Pulmonary artery endothelial cell (primary cell): ENCODE measurements at regions not wholly inside any gene's neighbourhood (a gene's known extent, or its start where the extent isn't known, plus 50 kb on each side); places are given as distances from the start of the nearest gene placed in this dataset.
"Not testable (repeated sequence)": the region's sequence is repeated elsewhere in the genome, so short reads cannot be mapped to it uniquely, and the experiment has no call there.

Source experiments
- DNase-seq: peaks from one replicate; pipeline ENCODE4 v3.0.0-alpha.2; 2011; ENCODE audit warnings: low read depth, low spot score

- no peak for DNase-seq
These were observed 484.3 kb upstream of the HS3ST5 start for GRCh38 chr6:114827135-114827534.

- DNase-seq = no peak
These were observed 481.6 kb upstream of the HS3ST5 start for GRCh38 chr6:114824409-114824808.

DNA sequence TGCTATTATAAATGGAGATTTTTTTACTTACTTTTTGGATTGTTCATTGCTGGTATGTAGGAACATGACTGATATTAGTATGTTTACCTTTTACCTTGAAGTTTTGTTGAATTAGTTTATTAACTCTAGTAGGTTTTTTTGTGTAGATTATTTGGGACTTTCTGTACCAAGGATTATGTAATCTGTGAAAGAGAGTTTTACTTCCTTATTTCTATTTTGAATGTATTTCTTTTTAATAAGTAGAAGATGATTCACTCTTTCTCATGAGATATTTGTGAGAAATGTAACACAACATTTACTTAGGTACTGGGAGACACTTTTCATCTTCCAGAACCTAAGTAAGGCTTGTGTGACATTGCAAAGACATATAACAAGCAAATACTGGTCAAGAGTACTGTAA, 473.9 kb upstream of the HS3ST5 start:
- DNase-seq = no peak

- DNase-seq = no peak
These were observed 467.6 kb upstream of the HS3ST5 start for GRCh38 chr6:114810468-114810867.

DNA sequence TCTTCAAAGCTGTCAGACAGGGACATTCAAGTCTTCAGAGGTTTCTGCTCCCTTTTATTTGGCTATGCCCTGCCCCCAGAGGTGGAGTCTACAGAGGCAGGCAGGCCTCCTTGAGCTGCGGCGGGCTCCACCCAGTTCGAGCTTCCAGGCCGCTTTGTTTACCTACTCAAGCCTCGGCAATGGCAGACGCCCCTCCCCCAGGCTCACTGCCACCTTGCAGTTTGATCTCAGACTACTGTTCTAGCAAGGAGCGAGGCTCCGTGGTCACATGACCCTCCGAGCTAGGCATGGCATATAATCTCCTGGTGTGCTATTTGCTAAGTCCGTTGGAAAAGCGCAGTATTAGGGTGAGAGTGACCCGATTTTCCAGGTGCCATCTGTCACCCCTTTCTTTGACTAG, 462.6 kb upstream of the HS3ST5 start:
- DNase-seq = not testable (repeated sequence)

DNA sequence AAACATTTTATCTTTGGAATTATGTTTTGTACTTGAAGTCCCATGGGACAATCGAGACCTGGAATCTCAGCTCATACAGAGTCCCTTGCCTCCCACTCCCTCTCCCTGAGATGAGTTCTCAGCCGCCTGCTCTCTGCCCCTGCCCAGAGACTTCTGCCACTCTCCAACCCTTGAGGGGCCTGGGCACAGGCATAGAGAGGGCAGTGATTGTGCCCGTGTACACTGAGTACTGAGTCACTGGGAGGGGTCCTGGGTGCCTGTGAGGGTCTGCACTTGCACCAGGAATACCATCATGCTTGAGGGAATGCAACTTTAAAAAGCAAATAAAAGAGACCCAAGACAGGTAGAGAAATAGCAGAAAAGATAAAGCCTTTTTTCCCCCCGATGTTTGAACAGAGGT, 453.8 kb upstream of the HS3ST5 start:
- no peak for DNase-seq

DNA sequence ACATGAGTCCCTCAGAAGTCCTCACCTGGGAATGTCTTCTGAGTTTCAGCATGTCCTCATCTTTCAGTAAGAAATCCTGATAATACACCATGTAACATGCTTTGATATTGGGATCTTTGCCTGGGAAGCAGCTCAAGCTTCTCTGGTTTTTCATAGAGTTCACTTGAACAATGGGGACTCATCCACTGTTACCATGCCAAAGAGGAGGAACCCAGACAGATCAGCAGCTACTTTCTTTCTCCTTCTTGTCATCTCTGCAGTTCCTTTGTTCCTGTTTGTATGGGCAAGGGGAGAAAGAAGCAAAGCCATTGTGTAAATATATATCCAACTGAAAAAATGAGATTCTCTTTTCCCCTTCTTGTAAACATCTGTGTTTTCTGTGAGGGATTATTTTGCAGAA, 450.6 kb upstream of the HS3ST5 start:
- no peak for DNase-seq

DNA sequence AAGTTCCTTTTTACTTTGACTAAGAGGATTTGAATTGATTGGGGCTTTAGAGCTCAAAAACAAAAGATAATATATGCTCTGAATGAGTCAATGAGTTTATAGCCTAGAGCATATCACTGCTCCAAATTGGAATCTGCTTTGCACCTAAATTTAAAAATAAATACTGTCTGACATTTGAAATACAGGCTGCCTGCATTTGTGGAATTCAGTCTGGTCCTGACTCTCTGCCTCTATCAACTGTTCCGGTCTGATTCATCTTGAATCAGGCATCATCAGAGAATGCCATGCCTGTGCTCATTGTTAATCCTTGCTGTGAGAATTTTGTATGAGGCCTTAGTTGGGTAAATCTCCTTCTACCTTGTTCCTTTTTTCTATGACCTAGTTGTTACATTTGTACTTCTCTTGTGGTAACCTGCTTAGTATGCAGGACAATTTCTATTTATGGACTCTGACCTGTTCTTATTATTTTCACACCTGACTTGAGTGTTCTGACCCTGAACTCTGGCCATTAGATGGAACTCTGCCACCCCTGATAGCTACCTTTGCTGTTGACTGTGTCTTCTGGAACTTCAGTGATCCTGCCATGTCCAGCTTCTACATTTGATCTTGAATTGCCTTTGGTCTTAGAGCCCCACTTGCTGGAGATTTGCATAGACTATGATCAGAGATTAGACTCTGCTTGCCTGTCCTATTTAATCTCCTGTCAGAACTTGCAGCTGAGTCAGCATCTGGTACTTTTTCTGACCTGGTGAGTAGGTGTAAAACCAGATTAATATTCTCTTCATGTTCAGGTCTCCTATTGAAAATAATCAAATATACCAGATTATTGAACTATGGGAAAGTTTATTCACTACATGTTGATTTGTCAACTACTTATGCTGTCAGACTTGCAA, 442.7 kb upstream of the HS3ST5 start:
- no peak for DNase-seq

DNA sequence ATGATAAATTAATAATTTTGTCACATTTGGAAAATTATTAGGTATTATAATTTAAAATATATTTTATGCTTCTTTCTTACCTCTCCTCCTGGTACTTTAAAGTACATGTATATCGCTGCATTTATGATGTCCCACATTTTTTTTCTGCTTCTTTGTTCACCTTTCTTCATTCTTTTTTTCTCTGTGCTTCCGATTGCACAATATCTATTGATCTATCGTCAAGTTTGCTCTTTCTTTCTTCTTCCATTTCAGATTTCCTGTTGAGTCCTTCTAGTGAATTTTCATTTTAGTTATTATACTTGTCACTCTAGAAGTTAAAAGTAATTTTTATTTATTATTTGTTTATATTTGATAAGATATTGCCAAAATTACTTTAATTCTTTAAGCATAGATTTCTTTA, 441.0 kb upstream of the HS3ST5 start:
- no peak for DNase-seq

DNA sequence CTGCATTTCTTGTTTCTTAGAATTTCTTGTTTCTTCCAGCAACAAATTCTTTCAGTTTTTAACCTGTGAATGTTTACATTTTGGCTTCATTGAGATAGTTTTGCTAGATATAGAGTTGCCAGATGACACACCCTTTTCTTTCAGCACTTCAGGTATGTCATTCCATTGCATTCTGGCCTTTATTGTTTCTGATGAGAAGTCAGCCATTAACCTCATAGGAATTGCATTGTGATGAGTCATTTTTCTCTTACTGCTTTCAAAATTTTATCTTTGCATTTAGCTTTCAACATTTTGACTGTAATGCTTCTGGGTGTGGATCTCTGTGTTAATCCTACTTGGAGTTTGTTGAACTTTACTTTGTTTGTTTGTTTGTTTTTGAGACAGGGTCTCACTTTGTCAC, 440.3 kb upstream of the HS3ST5 start:
- DNase-seq = no peak

DNA sequence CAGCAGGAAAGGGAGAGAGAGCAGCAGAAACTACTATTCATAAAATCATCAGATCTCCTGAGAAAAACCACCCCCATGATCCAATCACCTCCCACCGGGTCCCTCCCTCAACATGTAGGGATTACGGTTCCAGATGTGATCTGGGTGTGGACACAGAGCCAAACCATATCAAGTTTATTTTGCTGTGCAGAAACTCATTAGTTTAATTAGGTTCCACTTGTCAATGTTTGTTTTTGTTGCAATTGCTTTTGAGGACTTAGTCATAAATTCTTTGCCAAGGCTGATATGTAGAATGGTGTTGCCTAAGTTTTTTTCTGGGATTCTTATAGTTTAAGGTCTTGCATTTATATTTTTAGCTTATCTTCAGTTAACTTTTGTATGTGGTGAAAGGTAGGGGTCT, 422.0 kb upstream of the HS3ST5 start:
- no peak for DNase-seq

- no peak for DNase-seq
These were observed 419.3 kb upstream of the HS3ST5 start for GRCh38 chr6:114762145-114762544.

GRCh38 chr6:114747995-114748625, 405.3 kb upstream of the HS3ST5 start:
- DNase-seq = peak; percentile 2

DNA sequence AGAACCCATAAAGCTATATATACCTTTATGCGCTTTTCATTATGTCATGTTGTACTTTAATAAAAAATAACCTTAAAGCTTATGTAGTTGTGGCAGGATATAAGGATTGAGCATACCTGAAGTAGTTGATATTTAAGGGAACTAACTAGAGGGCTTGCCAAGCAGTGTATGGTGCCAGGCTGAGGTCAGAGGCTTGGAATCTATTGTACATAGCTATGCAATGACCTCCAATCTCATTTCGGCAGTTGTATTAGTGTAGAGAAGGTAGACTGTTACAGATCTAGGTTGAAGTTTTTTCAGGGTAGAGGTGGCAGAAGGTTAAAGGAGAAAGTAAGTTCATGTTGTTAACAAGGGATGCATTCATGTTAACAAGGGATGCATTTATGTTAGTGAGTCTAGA, 397.7 kb upstream of the HS3ST5 start:
- DNase-seq = no peak

GRCh38 chr6:114739656-114740055, 396.8 kb upstream of the HS3ST5 start:
- DNase-seq = no peak

DNA sequence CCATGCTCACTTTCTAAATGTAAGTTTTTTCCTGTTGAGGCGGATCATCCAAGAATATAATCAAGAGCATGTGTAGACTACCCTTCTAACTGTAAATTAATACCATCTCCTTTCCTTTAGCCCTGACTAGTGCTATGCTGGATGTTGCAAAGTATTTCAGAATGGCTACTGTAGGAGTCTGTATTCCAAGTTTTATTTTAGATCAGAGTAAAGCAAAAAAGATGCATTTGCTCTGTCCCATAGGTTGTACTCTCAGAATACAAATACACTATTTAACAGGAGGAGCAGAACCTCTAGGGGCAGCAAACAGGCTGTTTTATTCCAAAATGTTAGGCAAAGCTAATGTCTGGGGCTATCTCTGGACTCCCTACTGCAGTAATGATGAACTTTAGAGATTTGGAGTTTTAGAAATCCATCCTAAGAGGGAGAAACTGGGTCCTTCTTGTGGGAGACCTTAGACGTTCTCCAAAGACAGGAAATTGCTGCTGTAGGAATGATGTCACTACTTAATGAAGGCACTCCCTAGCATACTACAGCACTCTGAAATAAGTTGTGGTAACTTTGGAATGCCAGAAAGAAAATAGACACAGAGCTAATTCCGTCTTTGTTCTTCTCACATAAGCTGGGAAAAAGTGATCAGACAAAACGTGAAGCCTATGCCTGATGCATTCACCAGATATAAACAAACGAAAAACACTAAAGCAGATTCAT, 392.4 kb upstream of the HS3ST5 start:
- DNase-seq = no peak

DNA sequence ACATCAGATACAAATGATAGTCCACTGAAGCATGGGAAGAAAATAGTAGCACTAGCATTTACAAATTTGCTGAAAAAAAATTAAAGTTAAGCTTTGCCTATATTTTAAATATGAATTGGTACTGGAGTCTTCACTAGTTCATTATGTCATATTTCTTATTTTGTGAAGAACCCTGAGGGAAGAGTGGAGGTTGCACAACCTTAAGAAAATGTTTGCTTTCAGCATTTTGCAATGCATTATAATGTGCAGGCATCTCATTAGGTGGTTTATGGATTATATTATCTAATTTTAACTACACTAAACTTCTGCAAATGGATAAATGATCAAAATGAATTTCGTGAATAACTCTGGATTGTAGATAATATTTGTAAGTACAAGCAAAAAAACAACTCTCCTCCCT, 390.8 kb upstream of the HS3ST5 start:
- DNase-seq = no peak

DNA sequence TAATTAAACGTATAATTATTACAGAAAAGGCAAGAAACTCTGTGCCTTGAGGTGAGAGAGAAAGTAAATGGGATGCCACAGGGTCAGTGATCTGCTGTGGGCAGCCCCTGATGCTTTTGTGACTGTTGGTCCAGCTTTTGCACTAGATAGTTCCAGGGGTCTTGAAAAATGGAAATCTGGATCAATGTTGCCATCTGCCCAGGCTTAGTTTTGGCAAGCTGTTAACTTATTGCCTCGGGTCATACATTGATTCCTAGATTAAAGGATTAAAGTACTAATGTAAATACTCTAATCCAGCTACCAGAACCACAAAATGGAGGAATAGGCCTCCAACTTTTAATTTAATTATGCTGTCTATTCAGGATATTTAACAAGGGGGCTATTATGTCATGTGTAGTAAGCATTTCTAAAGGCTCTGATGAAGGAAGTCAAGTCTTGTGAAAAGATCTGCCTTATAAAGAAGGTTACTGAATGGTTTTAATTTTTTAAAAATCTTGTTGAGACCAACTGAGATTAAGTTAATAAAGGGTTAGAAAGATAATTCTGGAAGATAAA, 376.0 kb upstream of the HS3ST5 start:
- no peak for DNase-seq

DNA sequence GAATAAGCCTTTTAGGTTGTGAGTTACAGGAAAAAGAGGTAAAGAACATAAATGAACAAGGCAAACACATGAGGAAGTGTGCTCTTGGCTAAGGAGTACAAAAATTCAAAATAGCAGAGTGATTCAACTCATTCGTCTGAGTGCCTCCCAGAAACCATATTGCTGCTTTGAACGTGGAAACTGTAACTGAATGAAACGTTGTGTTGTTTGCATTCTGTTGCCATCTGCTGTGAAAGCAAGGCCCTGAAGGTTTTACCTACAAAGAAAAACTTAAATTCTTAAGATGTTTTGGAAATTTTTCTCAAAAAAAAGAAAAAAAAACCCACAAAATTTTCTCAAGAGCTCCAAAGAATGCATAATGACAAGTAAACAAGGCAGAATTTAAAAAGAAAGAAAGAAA, 375.4 kb upstream of the HS3ST5 start:
- DNase-seq = no peak

- no peak for DNase-seq
These were observed 372.1 kb upstream of the HS3ST5 start for GRCh38 chr6:114714836-114715507.

- no peak for DNase-seq
These were observed 370.9 kb upstream of the HS3ST5 start for GRCh38 chr6:114713690-114714089.
